Pons (tissue), 1 donor: ENCODE measurements at regions not wholly inside any gene's neighbourhood (a gene's known extent, or its start where the extent isn't known, plus 50 kb on each side); places are given as distances from the start of the nearest gene placed in this dataset.
"Not testable (repeated sequence)": the region's sequence is repeated elsewhere in the genome, so short reads cannot be mapped to it uniquely, and the experiment has no call there.

Experiments used
- DNase-seq: peaks from one replicate; pipeline ENCODE4 v3.0.0-alpha.2; 2016; ENCODE audit warnings: low spot score

DNA sequence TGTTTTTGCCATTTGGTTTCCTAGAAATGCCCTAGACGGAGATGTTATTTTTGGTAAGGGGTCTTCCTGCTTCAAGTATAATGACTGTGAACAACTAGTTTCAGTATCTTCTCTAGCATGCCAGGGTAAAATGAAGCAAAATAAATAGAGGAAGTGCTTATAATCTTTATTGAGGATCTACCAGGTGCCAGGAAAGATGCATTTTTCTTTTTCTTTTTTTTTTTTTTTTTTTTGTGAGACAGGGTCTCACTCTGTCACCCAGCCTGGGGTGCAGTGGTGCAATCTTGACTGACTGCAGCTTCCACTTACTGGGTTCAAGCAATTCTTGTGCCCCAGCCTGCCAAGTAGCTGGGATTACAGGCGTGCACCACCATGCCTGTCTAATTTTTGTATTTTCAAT is 146.6 kb upstream of the GRK3 start:
- not testable (repeated sequence) for DNase-seq

DNA sequence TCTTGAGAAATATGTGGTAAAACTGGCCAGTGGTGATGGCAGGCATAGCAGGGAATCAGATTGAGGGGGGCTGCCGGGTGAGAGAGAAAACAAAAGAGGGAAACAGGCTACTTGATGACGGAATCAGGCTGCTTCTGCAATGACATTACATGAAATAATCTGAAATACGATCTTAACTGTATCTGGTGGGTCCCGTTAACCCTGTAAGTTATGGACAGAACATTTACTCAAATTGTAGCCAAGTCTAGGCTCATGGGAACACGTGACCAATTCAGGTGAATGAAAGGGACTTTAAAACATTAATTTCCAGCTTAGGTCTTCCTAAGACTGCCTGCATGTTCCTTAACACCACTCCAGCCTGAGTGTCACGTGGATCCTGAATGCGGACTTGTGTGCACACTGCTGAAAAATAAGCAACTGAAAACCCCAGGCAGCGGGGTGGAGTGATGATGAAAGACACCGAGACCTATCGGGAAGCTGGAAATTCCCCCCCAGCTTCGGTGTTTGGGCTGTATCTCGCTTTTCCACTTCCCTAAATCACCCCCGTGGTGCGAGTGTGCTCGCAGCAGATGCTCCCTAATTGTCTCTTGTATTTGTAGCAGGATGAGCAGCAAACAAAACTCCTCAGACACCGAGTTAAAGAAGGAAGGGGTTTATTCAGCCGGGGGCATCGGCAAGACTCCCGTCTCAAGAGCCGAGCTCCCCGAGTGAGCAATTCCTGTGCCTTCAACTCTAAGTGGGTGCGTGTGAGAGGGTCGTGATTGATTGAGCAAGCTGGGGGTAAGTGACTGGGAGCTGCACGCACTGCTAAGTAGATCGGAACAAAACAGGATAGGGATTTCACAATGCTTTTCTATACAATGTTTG is 145.0 kb upstream of the GRK3 start:
- DNase-seq = peak; percentile 33

DNA sequence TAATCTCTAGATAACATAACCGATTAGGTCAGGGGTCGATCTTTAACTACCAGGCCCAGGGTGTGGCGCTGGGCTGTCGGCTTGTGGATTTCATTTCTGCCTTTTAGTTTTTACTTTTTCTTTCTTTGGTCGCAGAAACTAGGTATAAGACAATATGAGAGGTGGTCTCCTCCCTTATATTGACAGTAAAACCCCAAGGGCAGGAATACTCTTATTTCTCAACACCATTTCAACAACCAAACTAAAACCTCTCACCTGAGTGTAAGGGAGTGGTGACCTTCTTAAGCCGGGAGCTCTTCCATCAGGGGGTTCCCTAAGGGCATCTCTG is 144.4 kb upstream of the GRK3 start:
- not testable (repeated sequence) for DNase-seq

DNA sequence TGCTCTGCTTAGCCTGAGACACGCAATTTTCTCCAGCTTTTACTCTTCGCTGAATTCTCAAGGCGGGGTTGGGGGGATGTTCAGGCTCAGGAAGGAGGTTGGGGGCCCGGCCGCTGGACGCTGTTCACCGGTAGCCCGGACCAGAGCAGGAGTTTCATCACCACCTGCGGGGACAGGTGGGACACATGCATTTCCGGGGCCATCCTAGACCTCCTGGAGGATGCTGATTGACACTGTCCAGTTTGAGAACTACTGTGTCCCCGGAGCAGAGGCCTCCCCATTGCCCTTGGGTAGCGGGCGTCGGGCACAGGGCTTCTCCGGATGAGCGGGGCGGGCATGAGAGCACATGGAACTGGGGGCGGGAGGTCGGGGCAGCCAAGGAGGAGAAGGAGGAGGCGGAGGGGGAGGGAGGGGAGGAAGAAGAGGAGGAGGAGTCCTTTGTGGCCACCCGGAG is 144.0 kb upstream of the GRK3 start:
- DNase-seq = no peak

DNA sequence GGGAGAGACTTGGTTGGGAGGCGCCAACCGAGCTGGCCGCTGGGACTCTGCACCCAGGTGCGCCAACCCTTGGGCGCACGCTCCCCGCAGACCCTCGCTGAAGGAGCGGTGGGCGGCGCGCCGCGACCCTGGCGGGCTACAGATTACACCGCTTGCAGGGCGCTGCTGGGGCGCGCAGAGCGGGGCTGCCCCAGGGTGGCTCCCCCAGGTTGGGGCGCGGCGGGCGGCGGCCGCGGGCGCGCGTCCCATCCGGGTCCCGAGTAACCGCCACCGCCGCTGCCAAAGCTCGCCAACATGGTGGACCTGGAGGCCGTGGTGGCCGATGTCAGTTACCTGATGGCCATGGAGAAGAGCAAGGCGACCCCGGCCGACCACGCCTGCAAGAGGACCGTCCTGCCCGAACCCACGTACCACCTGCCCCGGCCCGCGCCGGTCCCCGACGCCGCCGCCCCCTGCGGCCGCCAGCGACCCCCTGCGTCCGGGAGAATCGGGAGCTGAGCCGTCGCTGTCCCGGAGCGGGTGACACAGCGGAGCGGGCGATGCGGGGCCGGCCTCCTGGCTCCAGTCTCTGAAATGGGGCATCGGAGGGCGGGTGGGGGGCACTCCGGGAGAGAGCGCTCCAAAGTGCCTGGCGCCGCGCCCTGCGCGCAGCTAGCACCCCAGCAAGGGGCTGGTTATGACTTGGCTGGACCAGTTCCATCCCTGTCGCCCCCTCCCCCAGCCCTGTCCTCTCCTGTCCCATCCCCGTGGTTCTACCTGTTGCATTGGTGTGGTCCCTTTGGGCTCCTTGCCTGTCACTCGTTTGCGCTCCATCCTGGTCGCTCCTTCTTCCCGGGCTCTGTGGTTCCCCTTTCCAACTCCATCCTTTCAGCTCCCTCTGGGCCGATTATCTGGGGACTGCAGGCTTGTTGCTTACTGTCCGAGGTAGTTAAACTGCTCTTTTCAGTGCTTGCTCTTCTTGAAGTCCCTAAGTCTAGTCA is 143.3 kb upstream of the GRK3 start:
- DNase-seq = peak; percentile 31

DNA sequence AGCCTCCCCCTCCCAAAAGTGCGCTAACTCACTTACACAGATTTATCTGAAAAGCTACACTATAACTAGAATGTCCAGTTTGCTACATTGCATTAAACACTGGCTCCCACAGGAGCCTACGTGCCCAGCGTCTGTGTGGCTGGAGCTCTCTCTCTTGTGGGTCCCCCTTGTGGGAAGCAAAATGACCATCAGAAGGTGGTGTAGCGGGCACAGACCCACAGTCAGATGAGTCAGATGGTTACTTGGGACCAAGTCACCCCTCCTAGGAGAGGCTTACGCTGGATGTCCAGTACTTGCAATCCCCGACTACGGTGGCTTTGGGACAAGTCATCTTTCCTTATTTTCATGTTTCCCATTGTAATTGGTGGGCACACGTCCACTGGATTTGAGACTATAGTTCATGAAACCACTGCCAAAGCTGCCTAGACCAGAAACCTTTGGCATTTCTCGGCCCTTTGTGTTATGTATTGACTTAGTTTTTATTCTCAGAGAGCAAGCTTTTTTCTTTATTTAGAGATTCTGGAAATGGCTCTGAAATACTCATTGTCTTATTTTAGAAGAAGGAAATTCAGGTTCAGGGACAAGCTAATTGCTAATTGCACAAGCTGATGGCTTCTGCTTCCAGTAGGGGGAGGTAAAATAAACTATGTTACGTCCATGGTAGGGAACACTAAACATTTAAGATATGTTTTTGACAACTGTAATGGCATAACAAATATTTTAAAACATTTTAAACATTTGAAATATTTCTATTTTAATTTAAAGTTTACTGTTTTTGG is 137.8 kb upstream of the GRK3 start:
- DNase-seq = not testable (repeated sequence)

DNA sequence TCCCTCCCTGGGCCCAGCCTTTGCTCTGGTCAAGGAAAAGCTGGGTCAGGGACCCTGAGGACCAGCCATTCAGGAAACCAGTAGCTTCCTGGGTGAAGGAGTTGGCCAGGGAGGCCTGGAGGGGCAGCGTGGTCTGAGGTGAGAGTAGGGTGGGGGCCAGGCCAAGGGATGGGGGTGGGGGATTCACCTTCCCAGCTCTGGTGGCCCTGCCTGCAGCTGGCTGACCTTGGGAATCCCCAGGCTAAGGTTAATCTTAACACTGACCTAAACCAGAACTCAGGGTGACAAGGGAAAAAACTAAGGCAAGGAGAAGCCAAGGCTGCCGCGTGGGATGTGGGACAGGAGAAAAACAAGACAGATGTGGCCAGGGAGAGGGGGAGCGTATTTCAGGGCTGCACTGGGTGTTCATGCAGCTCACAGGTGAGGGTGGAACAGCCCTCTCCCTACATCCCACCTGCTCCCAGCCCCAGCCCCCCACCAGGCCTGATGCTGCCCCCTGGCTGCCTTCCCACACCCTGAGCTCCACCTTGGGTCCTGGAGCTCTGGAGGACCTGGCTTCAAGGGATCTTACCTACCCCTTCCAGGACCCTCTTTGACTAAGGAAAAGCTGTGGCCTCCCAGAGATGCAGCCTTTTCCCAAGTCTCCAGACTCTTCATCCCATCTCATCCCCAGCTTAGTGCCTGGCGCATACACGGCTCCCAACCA is 132.7 kb upstream of the GRK3 start:
- not testable (repeated sequence) for DNase-seq

DNA sequence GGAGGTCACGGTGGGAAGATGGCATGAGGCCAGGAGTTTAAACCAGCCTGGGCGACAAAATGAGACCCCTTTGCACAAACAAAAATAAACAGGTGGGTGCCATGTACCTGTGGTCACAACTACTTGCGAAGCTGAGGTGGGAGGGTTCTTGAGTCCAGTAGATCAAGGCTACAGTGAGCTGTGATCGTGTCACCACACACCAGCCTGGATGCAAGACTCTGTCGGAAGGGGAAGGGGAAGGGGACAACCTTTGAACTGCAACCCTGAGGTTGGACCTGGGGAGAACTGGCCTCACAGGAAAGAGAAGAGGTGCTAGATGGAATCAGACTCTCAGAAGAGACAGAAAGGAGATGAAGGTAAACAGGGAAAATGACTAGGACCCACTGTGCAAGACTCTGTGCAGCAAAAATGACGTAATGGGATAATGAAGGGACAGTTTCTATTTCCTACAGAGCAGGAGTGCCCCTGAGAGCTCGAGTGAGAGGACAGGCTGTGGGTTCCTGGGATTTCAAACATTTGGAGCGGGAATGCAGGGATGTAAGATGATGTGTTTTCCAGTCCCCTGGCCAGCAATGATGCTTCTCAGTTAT is 131.0 kb upstream of the GRK3 start:
- not testable (repeated sequence) for DNase-seq

DNA sequence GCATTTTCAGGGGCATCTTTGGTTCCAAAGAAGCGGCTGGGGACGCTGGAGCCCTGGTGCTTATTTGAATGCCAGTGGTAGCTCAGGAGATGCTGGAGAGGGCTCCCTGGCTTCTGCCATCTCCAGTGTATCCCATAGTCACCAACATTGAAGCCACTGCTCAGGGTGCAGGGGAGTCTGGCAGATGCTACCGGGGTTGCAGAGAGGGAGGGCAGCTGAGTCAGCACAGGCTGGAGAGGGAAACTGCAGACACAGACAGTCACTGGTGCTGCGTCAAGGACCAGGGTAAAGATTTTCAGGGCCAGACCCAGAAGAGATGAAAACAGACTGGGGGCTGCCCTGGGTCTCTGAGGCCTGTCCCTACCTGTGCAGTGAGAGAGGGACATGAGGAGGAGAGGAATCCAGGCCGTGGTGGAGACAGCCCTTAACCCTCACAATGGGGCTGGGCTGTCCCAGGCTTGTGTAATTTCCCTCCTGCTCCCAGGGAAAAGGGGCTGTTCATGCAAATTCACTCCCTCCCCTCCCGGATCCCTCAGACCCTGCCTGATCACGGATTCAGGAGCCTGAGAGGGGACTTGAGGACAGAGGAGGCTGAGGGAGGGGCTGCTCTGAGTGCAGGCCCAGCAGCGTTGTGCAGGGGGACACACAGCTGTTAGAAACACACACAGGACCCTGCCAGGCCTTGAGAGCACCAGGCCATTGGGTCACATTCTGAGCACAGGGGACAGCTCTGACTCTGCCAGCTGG is 126.9 kb upstream of the GRK3 start:
- DNase-seq = no peak

DNA sequence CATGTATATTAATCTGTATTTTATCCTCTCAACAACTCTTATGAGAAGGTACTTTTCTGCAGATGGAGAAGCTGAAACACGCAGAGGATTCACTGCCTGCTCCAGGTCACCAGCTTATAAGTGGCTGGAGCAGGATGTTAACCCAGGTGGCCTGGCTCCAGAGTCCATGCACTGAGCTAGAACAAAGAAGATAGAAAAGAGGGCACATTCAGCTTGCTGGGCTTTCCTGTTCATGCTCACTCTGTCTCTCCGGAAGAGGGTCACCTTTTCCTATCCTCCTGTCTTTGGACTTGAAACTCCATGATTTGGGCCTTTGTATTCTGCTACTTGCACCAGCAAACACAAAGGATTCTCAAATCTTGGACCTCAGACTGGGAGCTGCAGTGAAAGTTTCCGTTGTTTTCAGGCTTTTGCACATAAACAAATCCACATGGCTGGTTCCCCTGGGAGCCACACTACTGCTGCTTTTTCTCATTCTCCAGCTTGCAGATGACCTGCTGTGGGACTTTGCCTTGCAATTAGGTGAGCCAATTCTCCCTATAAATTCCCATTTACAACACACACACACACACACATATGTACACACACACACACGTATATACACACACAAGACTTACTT is 117.3 kb upstream of the GRK3 start:
- no peak for DNase-seq

DNA sequence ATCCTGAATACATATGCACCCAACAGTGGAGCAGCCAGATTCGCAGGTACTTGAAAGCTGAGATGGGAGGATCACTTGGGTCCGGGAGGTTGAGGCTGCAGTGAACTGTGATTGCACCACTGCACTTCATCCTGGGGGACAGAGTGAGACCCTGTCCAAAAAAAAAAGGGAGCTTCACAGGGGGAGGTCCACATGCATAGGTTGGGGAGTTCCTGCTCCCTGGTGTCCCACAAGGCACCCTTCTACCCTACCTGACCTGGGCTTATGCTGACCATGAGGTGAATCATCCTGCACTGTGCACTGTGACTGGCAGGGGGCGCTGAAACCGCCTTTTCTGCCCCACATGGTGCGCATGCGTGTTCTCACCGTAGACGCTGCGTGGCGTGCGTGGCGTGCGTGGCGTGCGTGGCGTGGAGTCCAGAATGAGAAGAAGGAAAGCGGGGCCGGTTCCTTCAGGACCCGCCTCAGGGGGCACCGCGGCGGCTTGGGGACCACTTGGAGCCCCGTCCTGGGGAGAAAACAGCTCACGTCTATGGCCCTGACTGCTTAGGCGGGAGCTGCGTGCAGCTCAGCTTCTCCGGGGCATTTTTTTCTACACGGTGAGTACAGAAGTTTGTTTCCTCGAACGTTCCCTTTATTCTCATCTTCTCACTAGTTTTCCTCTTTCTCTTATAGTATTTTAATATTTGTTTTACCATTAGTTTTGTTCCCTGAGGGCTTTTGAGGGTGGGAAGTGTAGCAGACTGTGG is 116.6 kb upstream of the GRK3 start:
- DNase-seq = peak; percentile 81

DNA sequence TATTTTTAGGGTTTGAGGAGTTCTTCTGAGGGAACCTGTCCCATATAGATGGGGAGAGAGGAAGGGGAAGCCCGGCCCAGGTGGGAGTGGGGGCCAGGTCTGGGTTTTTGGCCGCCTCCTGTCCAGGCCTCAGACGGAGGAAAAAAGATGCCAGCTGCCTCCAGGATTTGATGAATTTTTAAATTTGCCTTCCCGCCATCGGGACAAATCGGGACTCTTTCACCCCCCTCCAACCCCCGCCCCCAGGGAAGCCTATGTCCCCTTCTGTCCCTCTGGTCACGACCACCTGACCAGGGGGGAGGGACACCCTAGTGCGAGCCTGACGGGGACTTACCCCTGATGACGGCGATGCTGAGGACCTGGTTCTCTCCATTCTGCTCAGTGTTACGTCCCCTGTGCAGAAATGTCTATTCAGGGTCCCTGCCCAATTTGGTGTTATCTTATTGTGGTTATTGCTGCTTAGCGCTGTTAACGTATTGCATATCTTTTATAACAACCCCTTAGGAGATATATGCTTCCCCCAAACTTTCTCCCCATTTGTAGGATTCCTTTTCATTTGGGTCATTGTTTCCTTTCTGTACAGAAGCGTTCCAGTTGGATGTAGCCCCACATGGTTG is 115.9 kb upstream of the GRK3 start:
- DNase-seq = peak; percentile 9

DNA sequence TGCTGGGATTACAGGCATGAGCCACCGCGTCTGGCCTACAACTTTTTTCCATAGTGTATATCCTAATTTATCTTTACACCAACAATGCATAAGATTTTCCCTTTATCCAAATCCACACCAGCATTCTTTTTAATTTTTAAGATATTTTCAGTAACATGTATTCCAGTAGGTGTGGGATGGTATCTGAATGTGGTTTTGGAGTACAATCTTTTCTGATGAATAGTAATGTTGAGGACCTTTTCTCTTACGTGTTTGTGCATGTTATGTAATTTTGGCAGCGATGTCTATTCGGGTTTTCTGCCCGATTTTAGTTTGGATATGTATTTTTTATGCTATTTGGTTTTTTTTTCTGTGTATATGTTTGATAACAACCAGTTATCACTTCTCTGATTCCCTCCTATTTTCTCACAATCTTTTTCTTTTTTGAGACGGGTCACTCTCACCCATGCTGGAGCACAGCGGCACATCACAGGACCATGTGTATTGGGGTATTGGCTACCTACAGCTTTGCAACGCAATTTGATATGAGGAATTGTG is 114.6 kb upstream of the GRK3 start:
- DNase-seq = no peak

DNA sequence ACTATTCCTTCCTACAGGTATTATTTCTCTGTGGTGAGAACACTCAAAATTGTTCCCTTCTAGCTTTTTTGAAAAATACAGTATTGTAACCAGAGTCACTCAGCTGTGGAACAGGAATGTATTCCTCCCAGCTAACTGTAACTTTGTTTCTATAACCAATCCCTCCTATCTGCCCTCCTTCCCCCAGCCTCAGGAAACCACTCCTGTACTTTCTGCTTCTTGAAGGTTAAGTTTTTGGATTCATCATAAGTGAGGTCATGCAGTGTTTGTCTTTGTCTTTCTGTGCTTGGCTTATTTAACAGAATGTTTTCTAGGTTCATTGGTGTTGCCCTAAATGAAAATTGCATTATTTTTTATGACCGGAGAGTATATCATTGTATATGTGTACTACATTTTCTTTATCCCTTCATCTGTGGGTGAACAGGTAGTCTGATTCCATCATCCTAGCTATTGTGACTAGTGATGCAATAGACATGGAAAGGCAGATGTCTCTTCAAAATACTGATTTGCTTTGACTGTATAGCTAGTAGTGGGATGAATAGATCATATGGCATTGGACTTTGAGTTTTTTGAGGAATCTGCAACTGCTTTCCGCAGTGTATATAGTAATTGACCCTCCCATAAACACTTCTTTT is 112.9 kb upstream of the GRK3 start:
- DNase-seq = no peak

DNA sequence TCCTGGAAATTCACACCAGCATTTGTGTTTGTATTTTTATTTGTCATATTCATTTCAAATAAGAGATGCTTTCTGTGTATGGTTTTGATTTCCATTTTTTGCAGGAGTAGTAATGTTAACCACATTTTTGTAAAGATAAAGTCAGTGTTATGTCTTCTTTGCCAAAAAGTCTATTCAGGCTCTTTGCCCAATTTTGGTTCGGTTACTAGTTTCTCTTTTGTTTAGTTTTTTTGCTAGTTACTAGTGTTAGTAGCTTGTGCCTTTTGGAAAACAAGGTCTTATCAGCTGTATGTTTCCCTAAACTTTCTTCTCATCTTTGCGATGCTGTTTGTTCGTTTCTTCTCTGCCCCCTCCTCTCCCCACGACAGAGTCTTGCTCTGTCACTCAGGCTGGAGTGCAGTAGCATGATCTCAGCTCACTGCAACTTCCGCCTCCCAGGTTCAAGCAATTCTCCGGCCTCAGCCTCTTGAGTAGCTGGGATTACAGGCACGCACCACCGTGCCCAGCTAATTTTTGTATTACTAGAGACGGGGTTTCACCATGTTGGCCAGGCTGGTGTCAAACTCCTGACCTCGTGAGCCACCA is 112.3 kb upstream of the GRK3 start:
- no peak for DNase-seq

DNA sequence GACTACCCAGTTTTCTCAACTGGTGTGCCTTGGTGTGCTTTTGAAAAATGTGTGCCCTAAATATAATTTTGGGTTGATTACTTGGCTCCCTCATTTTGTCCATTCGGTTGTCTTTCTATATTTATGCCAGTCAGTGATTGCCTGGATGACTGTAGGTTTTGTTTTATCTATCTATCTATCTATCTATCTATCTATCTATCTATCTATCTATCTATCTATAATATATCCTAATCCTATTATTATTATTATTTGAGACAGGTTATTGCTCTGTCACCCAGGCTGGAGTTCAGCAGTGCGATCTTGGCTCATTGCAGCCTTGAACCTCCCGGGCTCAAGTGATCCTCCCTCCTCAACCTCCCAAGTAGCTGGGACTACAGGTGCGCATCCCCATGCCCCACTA is 111.4 kb upstream of the GRK3 start:
- DNase-seq = no peak

DNA sequence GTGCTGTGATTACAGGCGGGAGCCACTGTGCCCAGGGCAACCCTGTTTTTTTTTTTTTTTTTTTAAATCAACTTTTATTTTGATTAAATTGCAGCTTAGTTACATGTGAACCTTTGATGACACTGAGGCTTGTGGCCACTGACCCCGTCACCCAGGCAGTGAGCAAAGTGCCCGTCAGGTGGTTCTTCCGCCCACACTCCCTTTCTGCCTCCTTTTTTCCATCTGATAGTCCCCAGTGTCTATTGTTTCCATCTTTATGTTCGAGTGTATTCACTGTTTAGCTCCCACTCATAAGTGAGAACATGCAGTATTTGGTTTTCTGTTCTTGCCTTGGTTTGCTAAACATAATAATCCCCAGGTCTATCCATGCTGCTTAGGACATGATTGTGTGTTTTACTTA is 110.9 kb upstream of the GRK3 start:
- DNase-seq = no peak
